A673 (cell line): ENCODE measurements at regions not wholly inside any gene's neighbourhood (a gene's known extent, or its start where the extent isn't known, plus 50 kb on each side); places are given as distances from the start of the nearest gene placed in this dataset.

ENCODE experiments used
- EZH2 ChIP-seq: fragments of 200-600 bp; sonication (generic); IDR thresholded peaks from 2 replicates; pipeline ENCODE4 v1.6.1; 2017; ENCODE audit warnings: borderline replicate concordance, low read depth, mild to moderate bottlenecking, mixed read lengths, antibody characterized with exemption, low read length; ENCODE audit not compliant: poor library complexity, severe bottlenecking
- TF ChIP-seq, protein P1 (sequence below): fragments of 300-800, 200-600 bp; sonication (generic); conservative IDR thresholded peaks from 2 replicates; pipeline ENCODE4 v1.5.1; 2017; ENCODE audit warnings: low read depth, mild to moderate bottlenecking, antibody characterized with exemption, low read length, moderate library complexity, mixed read lengths

DNA sequence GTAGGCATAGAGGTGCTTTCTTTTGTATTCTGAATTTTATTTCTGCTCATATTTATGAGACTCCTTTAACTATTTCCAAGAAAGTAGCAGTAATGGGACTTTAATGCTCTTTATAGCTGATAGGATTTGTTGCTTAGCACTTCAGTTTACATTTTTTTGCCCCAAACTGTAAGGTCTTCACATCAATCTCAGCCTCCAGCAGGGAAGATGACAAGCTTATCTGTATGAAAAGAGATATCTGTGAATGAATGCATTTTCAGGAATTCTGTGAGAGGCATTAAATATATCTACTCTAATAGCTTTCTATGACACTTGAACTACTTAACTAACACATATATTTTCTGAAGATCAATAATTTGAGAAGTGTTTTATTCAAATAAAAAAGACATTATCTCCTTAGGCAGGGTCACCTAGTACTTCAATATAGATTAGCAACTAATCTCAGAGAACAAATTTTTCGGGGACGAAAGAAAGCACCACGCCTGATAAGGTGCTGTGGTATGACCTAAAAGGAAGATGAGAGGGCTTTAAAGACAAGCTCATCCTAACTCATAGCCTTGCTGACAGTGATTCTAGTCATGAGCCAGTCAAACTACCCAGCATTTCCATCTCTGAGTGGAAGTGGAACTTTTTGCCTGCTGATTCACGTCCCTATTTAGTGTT, 766.1 kb upstream of the CNTNAP5 start:
- TF ChIP-seq, protein P1, sequence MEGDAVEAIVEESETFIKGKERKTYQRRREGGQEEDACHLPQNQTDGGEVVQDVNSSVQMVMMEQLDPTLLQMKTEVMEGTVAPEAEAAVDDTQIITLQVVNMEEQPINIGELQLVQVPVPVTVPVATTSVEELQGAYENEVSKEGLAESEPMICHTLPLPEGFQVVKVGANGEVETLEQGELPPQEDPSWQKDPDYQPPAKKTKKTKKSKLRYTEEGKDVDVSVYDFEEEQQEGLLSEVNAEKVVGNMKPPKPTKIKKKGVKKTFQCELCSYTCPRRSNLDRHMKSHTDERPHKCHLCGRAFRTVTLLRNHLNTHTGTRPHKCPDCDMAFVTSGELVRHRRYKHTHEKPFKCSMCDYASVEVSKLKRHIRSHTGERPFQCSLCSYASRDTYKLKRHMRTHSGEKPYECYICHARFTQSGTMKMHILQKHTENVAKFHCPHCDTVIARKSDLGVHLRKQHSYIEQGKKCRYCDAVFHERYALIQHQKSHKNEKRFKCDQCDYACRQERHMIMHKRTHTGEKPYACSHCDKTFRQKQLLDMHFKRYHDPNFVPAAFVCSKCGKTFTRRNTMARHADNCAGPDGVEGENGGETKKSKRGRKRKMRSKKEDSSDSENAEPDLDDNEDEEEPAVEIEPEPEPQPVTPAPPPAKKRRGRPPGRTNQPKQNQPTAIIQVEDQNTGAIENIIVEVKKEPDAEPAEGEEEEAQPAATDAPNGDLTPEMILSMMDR, result no peak
- TF ChIP-seq EZH2, result no peak
